ENCODE measurements at regions not wholly inside any gene's neighbourhood (a gene's known extent, or its start where the extent isn't known, plus 50 kb on each side); places are given as distances from the start of the nearest gene placed in this dataset.

GRCh38 chr4:119748853-119749252 lies 120.2 kb upstream of the PDE5A start:
- H3K27ac ChIP-seq: no peak overlapping the region
- TF ChIP-seq CTCF (conservative IDR thresholded peaks at IDR 0.05): no peak
- TF ChIP-seq ZFX (IDR thresholded peaks at IDR 0.05): no peak

- no peak overlapping the region for H3K27ac ChIP-seq
These were observed 118.3 kb upstream of the PDE5A start for GRCh38 chr4:119746951-119747350.

GRCh38 chr4:119745351-119745750 lies 116.7 kb upstream of the PDE5A start:
- H3K27ac ChIP-seq: no peak overlapping the region
- TF ChIP-seq ZFX (IDR thresholded peaks at IDR 0.05) (no peak), CTCF (conservative IDR thresholded peaks at IDR 0.05) (no peak)

More at GRCh38 chr4:119746951-119747350, 118.3 kb upstream of the PDE5A start:
- TF ChIP-seq ZFX (IDR thresholded peaks at IDR 0.05) (no peak), CTCF (conservative IDR thresholded peaks at IDR 0.05) (no peak)

- TF ChIP-seq CTCF (conservative IDR thresholded peaks at IDR 0.05) (no peak), ZFX (IDR thresholded peaks at IDR 0.05) (no peak)
- H3K27ac ChIP-seq: no peak overlapping the region
These were observed 116.0 kb upstream of the PDE5A start for GRCh38 chr4:119744580-119744979.

- H3K27ac ChIP-seq: no peak overlapping the region
- TF ChIP-seq ZFX (IDR thresholded peaks at IDR 0.05): no peak
- TF ChIP-seq CTCF (conservative IDR thresholded peaks at IDR 0.05): no peak
These were observed 115.0 kb upstream of the PDE5A start for GRCh38 chr4:119743644-119744043.

GRCh38 chr4:119739796-119740195 lies 111.2 kb upstream of the PDE5A start:
- H3K27ac ChIP-seq: no peak overlapping the region
- no peak for TF ChIP-seq CTCF (conservative IDR thresholded peaks at IDR 0.05)
- no peak for TF ChIP-seq ZFX (IDR thresholded peaks at IDR 0.05)

DNA sequence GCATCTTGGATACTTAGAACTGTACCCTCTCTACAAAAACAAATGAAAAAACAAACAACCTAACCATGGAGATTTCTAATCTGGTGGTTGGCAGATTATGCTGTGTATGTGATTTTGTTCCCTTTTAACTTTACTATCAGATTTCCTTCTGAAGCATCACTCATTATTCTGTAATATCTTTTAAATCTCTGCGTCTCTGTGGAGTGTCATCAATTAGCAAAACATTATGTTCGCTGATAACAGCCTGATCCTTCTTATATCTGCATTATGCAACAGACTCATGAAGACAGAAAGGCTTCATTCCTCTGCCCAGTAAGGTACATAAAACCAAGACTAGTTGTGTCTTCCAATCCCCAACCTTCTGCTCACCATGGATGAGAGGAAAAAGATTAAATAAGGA lies 110.3 kb upstream of the PDE5A start:
- TF ChIP-seq ZFX (IDR thresholded peaks at IDR 0.05) (no peak), CTCF (conservative IDR thresholded peaks at IDR 0.05) (no peak)
- H3K27ac ChIP-seq: no peak overlapping the region
